ENCODE measurements at regions not wholly inside any gene's neighbourhood (a gene's known extent, or its start where the extent isn't known, plus 50 kb on each side); places are given as distances from the start of the nearest gene placed in this dataset.

DNA sequence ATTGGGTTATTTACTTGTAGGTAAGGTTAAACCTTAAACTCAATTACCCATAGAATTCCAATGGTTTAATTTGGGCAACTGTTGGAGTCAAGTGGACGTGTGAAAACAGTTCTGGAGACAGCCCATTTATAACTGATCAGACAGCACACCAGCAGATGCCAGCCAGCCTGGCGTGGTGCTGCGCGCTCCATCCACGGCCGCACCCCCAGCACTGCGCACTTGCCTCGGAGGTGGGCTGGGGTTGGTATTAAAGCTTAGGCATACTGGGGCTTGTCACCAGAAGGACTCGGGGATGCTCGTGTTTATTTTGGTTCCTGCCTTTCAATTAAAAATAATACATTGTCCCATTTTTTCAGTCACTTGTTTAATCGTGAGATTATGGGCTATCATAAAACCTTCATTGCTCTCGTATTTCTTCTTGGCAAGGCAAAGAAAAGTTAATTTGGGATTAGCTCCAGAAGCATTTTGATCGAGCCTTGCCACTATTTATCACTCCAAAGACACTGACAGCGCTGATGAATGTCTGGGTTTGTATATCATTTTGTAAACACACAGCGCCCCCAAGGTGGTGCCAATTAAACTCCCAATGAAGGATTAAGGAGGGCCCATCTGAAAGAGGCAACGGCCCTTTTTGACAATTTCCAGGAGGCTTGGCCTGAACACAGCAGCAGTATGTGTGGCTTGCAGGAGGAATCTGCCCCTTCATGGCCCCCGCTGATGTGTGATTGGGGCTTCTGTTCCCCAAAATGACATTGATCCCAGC is 204.5 kb upstream of the CXCL12 start:
- no peak for TF ChIP-seq CTCF (IDR thresholded peaks at IDR 0.05)
- no peak for TF ChIP-seq POLR2A (IDR thresholded peaks at IDR 0.05)

All from vagina (tissue), 2 donors.